ENCODE measurements at regions not wholly inside any gene's neighbourhood (a gene's known extent, or its start where the extent isn't known, plus 50 kb on each side); places are given as distances from the start of the nearest gene placed in this dataset.
"Not testable (repeated sequence)": the region's sequence is repeated elsewhere in the genome, so short reads cannot be mapped to it uniquely, and the experiment has no call there.

DNA sequence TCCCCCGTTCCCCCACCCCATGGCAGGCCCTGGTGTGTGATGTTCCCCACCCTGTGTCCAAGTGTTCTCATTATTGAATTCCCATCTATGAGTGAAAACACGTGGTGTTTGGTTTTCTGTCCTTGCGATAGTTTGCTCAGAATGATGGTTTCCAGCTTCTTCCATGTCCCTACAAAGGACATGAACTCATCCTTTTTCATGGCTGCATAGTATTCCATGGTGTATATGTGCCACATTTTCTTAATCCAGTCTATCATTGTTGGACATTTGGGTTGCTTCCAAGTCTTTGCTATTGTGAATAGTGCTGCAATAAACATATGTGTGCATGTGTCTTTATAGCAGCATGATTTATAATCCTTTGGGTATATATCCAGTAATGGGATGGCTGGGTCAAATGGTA is 135.0 kb upstream of the CCND2 start:
- not testable (repeated sequence) for DNase-seq (ENCODE audit: low read depth in 4 of 6, low spot score in 6 of 6); H3K27me3 ChIP-seq (ENCODE audit: control insufficient read depth, insufficient read depth, low read length); H3K9me3 ChIP-seq (ENCODE audit: control insufficient read depth, insufficient read depth, low read length); H3K27ac ChIP-seq (ENCODE audit: low read depth, low read length); H3K4me3 ChIP-seq (ENCODE audit: low read depth, low read length); H3K36me3 ChIP-seq (ENCODE audit: control insufficient read depth, insufficient read depth, low read length)
- peaks cover 31% of the 10 kb centered on the region for H3K4me1 ChIP-seq (ENCODE audit: control insufficient read depth, insufficient read depth, low read length)
- no CpG with 5 or more reads among the region's 3 CpGs for WGBS (ENCODE audit: insufficient coverage)

GRCh38 chr12:4138051-4138450 is 135.5 kb upstream of the CCND2 start:
- Histone ChIP-seq H3K36me3 (ENCODE audit: control insufficient read depth, insufficient read depth, low read length) (no peaks in the 10 kb centered on the region), H3K27me3 (ENCODE audit: control insufficient read depth, insufficient read depth, low read length) (no peaks in the 10 kb centered on the region), H3K9me3 (ENCODE audit: control insufficient read depth, insufficient read depth, low read length) (no peaks in the 10 kb centered on the region), H3K4me3 (ENCODE audit: low read depth, low read length) (no peak overlapping the region), H3K4me1 (ENCODE audit: control insufficient read depth, insufficient read depth, low read length) (peaks cover 31% of the 10 kb centered on the region), H3K27ac (ENCODE audit: low read depth, low read length) (no peak overlapping the region)
- no CpG with 5 or more reads among the region's 2 CpGs for WGBS (ENCODE audit: insufficient coverage)
- no peak for DNase-seq (ENCODE audit: low read depth in 4 of 6, low spot score in 6 of 6)

DNA sequence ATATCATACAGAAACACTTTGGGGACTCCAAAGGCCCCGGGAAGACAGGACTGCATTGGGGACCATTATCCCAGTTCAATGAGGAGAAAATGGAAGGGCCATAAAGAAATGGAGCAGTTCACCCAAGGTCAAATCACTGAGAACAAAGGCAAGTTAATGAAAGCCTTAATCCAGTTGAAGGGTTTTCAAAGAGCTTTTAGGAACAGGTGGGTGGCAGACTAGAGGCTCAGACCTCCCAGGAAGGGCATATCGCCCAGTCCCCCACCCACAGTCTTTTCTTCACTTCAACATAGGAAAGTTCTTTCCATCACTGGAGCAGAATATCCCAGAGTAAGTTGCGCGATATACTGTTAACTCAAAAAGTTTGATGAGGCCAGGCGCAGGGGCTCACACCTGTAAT is 136.1 kb upstream of the CCND2 start:
- Histone ChIP-seq H3K27me3 (ENCODE audit: control insufficient read depth, insufficient read depth, low read length) (no peaks in the 10 kb centered on the region), H3K36me3 (ENCODE audit: control insufficient read depth, insufficient read depth, low read length) (no peaks in the 10 kb centered on the region), H3K4me3 (ENCODE audit: low read depth, low read length) (no peak overlapping the region), H3K9me3 (ENCODE audit: control insufficient read depth, insufficient read depth, low read length) (no peaks in the 10 kb centered on the region), H3K4me1 (ENCODE audit: control insufficient read depth, insufficient read depth, low read length) (peaks cover 31% of the 10 kb centered on the region), H3K27ac (ENCODE audit: low read depth, low read length) (no peak overlapping the region)
- no peak for DNase-seq (ENCODE audit: low read depth in 4 of 6, low spot score in 6 of 6)
- 28% methylated on average over 2 of the region's 5 CpGs for WGBS (ENCODE audit: insufficient coverage)

- Histone ChIP-seq H3K36me3 (ENCODE audit: control insufficient read depth, insufficient read depth, low read length) (no peaks in the 10 kb centered on the region), H3K4me1 (ENCODE audit: control insufficient read depth, insufficient read depth, low read length) (peaks cover 31% of the 10 kb centered on the region), H3K27me3 (ENCODE audit: control insufficient read depth, insufficient read depth, low read length) (no peaks in the 10 kb centered on the region), H3K27ac (ENCODE audit: low read depth, low read length) (no peak overlapping the region), H3K9me3 (ENCODE audit: control insufficient read depth, insufficient read depth, low read length) (no peaks in the 10 kb centered on the region), H3K4me3 (ENCODE audit: low read depth, low read length) (no peak overlapping the region)
- WGBS (ENCODE audit: insufficient coverage), result 27% methylated on average over 1 of the region's 5 CpGs
- DNase-seq (ENCODE audit: low read depth in 4 of 6, low spot score in 6 of 6), result peak in 1 of 6 donors; percentile 11
These were observed 136.5 kb upstream of the CCND2 start for GRCh38 chr12:4137015-4137414.

DNA sequence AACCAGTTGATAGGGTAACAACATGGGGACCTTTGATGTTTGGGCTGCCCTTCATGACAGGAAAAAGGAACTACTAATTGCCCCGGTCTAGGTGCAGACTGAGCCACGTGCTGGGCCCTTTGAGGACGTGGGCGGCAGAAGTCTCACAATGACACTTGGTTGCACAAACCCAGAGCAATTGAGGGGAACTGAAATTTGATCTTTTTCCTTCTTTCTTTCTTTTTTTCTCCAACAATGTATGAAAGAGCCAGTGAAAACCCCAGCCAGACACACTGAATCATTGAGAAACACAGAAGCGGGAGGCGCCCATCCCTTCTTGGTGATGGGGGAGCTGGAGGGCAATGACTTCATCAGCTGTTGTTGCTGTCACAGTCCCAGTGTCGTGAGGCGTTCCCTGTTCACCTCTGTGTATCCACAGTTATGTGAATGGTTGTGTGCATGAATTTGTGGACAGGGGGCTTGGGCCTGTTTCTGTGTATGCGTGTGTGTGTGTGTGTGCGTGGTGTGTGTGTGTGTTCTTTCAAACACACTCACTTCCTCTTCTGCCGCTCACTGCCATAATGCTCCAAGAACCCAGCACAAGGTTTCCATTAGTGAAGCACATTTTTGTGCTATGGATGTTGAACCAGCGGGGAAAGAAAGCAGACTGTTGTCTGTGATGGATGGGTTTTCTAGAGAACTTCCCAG is 137.5 kb upstream of the CCND2 start:
- H3K4me1 ChIP-seq (ENCODE audit: control insufficient read depth, insufficient read depth, low read length), result peaks cover 27% of the 10 kb centered on the region
- H3K4me3 ChIP-seq (ENCODE audit: low read depth, low read length), result no peak overlapping the region
- peaks cover 2% of the 10 kb centered on the region for H3K9me3 ChIP-seq (ENCODE audit: control insufficient read depth, insufficient read depth, low read length)
- peak in 2 of 6 donors; percentile 31 to 51 for DNase-seq (ENCODE audit: low read depth in 4 of 6, low spot score in 6 of 6)
- no peaks in the 10 kb centered on the region for H3K36me3 ChIP-seq (ENCODE audit: control insufficient read depth, insufficient read depth, low read length)
- WGBS (ENCODE audit: insufficient coverage), result 21% methylated on average over 7 of the region's 12 CpGs
- H3K27me3 ChIP-seq (ENCODE audit: control insufficient read depth, insufficient read depth, low read length), result no peaks in the 10 kb centered on the region
- peak overlapping the region; percentile 69 for H3K27ac ChIP-seq (ENCODE audit: low read depth, low read length)

- Histone ChIP-seq H3K27ac (ENCODE audit: low read depth, low read length) (no peak overlapping the region), H3K4me3 (ENCODE audit: low read depth, low read length) (no peak overlapping the region), H3K27me3 (ENCODE audit: control insufficient read depth, insufficient read depth, low read length) (no peaks in the 10 kb centered on the region), H3K4me1 (ENCODE audit: control insufficient read depth, insufficient read depth, low read length) (peaks cover 23% of the 10 kb centered on the region), H3K9me3 (ENCODE audit: control insufficient read depth, insufficient read depth, low read length) (peaks cover 2% of the 10 kb centered on the region), H3K36me3 (ENCODE audit: control insufficient read depth, insufficient read depth, low read length) (no peaks in the 10 kb centered on the region)
- WGBS (ENCODE audit: insufficient coverage), result no CpG with 5 or more reads among the region's 12 CpGs
- peak in 2 of 6 donors; percentile 35 to 46 for DNase-seq (ENCODE audit: low read depth in 4 of 6, low spot score in 6 of 6)
These were observed 138.9 kb upstream of the CCND2 start for GRCh38 chr12:4134448-4135263.

- Histone ChIP-seq H3K27ac (ENCODE audit: low read depth, low read length) (no peak overlapping the region), H3K4me3 (ENCODE audit: low read depth, low read length) (no peak overlapping the region), H3K4me1 (ENCODE audit: control insufficient read depth, insufficient read depth, low read length) (peaks cover 23% of the 10 kb centered on the region), H3K27me3 (ENCODE audit: control insufficient read depth, insufficient read depth, low read length) (no peaks in the 10 kb centered on the region), H3K9me3 (ENCODE audit: control insufficient read depth, insufficient read depth, low read length) (peaks cover 2% of the 10 kb centered on the region), H3K36me3 (ENCODE audit: control insufficient read depth, insufficient read depth, low read length) (no peaks in the 10 kb centered on the region)
- 52% methylated on average over 13 of the region's 15 CpGs for WGBS (ENCODE audit: insufficient coverage)
- DNase-seq (ENCODE audit: low read depth in 4 of 6, low spot score in 6 of 6), result peak in 2 of 6 donors; percentile 45 to 59
These were observed 139.7 kb upstream of the CCND2 start for GRCh38 chr12:4133636-4134447.

DNA sequence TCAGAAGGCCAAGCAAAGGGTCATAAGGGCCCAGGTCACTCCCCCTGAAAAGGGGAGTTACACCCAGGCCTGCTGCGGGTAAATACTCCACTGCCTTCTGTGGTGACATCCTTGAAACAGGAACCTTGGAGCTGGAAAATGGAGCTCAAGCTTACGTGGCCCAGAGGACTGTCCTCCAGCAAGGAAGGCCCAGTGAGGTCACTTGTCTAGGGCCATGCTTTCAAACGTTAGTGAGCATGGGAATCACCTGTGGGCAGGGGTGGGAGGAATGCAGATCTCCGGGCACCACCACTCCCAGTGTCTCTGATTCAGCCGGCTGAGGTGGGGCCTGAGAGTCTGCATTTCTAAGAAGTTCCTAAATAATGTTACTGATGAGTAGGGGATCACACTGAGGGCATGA is 140.5 kb upstream of the CCND2 start:
- H3K9me3 ChIP-seq (ENCODE audit: control insufficient read depth, insufficient read depth, low read length), result peaks cover 2% of the 10 kb centered on the region
- no peaks in the 10 kb centered on the region for H3K36me3 ChIP-seq (ENCODE audit: control insufficient read depth, insufficient read depth, low read length)
- 79% methylated on average over 5 of the region's 5 CpGs for WGBS (ENCODE audit: insufficient coverage)

DNA sequence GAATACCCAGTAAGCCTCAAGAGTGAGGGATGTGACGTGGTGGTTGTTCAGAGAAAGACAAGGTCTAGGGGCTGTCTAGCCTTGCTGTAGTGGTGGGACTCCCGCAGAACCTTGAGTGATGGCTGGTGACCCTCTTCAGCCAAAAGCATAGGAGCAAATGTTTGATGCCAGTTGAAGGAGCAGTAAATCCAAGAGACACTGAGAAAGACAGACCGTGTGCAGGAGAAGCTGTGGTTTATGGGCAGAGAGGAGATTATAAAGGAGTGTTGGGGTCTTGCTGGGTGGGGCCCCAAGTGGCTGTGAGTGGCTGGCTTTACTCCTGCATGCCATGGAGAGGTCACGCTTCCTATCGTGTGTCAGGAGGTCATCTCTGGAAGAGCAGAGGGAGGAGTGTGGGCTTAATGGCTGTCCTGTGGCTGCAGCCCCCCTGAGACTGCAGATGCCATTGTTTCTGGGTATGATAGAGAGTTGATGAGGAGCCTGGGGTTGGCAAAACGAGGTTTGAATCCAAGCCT is 152.0 kb upstream of the CCND2 start:
- DNase-seq (ENCODE audit: low read depth in 4 of 6, low spot score in 6 of 6), result no peak
- Histone ChIP-seq H3K4me1 (ENCODE audit: control insufficient read depth, insufficient read depth, low read length) (peaks cover 14% of the 10 kb centered on the region), H3K36me3 (ENCODE audit: control insufficient read depth, insufficient read depth, low read length) (no peaks in the 10 kb centered on the region), H3K27ac (ENCODE audit: low read depth, low read length) (no peak overlapping the region), H3K27me3 (ENCODE audit: control insufficient read depth, insufficient read depth, low read length) (no peaks in the 10 kb centered on the region), H3K4me3 (ENCODE audit: low read depth, low read length) (no peak overlapping the region), H3K9me3 (ENCODE audit: control insufficient read depth, insufficient read depth, low read length) (no peaks in the 10 kb centered on the region)
- WGBS (ENCODE audit: insufficient coverage), result 68% methylated on average over 5 of the region's 6 CpGs

More for the DNA sequence above, 140.5 kb upstream of the CCND2 start:
- Histone ChIP-seq H3K27ac (ENCODE audit: low read depth, low read length) (no peak overlapping the region), H3K4me1 (ENCODE audit: control insufficient read depth, insufficient read depth, low read length) (peaks cover 23% of the 10 kb centered on the region), H3K27me3 (ENCODE audit: control insufficient read depth, insufficient read depth, low read length) (no peaks in the 10 kb centered on the region), H3K4me3 (ENCODE audit: low read depth, low read length) (no peak overlapping the region)
- DNase-seq (ENCODE audit: low read depth in 4 of 6, low spot score in 6 of 6), result no peak

All from spinal cord (tissue), 9 donors.